GM23338 (cell line): ENCODE measurements at regions not wholly inside any gene's neighbourhood (a gene's known extent, or its start where the extent isn't known, plus 50 kb on each side); places are given as distances from the start of the nearest gene placed in this dataset.
"Not testable (repeated sequence)": the region's sequence is repeated elsewhere in the genome, so short reads cannot be mapped to it uniquely, and the experiment has no call there.

Experiments used
- ATAC-seq: fragments of 200-7000 bp; cut with Tn5 transposase; 3 replicates; pipeline ENCODE4 v1.9.1; 2020
- DNase-seq: peaks from one replicate; pipeline ENCODE4 v3.0.0-alpha.2; 2015; ENCODE audit warnings: low spot score
- H2AFZ ChIP-seq: fragments of 200-600 bp; sonication (generic); 2 replicates; pipeline ENCODE4 v1.8.0; 2016; ENCODE audit warnings: antibody characterized with exemption, mild to moderate bottlenecking, moderate library complexity
- H3F3A ChIP-seq: fragments of 200-600 bp; sonication (generic); replicated peaks from 2 replicates; pipeline ENCODE4 v1.8.0; 2017; ENCODE audit warnings: antibody characterized with exemption, mixed run types, low read depth
- H3K27ac ChIP-seq: fragments of 200-600 bp; sonication (generic); 2 replicates; pipeline ENCODE4 v1.6.1; 2016; ENCODE audit warnings: low read depth
- H3K27me3 ChIP-seq: fragments of 200-600 bp; sonication (generic); 2 replicates; pipeline ENCODE4 v1.8.0; 2016; ENCODE audit warnings: mild to moderate bottlenecking, mixed run types, moderate library complexity; ENCODE audit not compliant: insufficient read depth
- H3K36me3 ChIP-seq: fragments of 200-600 bp; sonication (generic); 2 replicates; pipeline ENCODE4 v1.8.0; 2016; ENCODE audit warnings: mild to moderate bottlenecking; ENCODE audit not compliant: insufficient read depth
- H3K4me1 ChIP-seq: fragments of 200-600 bp; sonication (generic); 2 replicates; pipeline ENCODE4 v1.8.0; 2016; ENCODE audit warnings: mild to moderate bottlenecking, moderate library complexity; ENCODE audit not compliant: insufficient read depth
- H3K4me2 ChIP-seq: fragments of 200-600 bp; sonication (generic); 2 replicates; pipeline ENCODE4 v1.7.1; 2017; ENCODE audit warnings: mixed run types
- H3K4me3 ChIP-seq: fragments of 200-600 bp; sonication (generic); 2 replicates; pipeline ENCODE4 v1.6.1; 2016; ENCODE audit warnings: mixed run types
- H3K79me2 ChIP-seq: fragments of 200-600 bp; sonication (generic); replicated peaks from 2 replicates; pipeline ENCODE4 v1.8.0; 2017; ENCODE audit warnings: mild to moderate bottlenecking; ENCODE audit not compliant: insufficient read depth
- H3K9me2 ChIP-seq: fragments of 200-600 bp; sonication (generic); 2 replicates; pipeline ENCODE4 v1.8.0; 2017; ENCODE audit not compliant: insufficient read depth
- H4K20me1 ChIP-seq: fragments of 200-600 bp; sonication (generic); replicated peaks from 2 replicates; pipeline ENCODE4 v1.8.0; 2017; ENCODE audit warnings: mild to moderate bottlenecking; ENCODE audit not compliant: insufficient read depth
- H3K27ac Mint-ChIP-seq: 2 replicates; pipeline ENCODE4 v1.8.0; 2020; ENCODE audit warnings: inconsistent platforms, mild to moderate bottlenecking, moderate library complexity, mixed read lengths
- H3K27me3 Mint-ChIP-seq: 3 replicates; pipeline ENCODE4 v1.8.0; 2022; ENCODE audit warnings: low read depth, mild to moderate bottlenecking, moderate library complexity, mixed read lengths, inconsistent platforms; ENCODE audit not compliant: insufficient read depth, poor library complexity
- H3K36me3 Mint-ChIP-seq: 3 replicates; pipeline ENCODE4 v1.8.0; 2021; ENCODE audit warnings: low read depth, mild to moderate bottlenecking, inconsistent platforms, moderate library complexity, mixed read lengths
- H3K4me1 Mint-ChIP-seq: 3 replicates; pipeline ENCODE4 v1.8.0; 2020; ENCODE audit warnings: mild to moderate bottlenecking, inconsistent platforms, mixed read lengths
- H3K4me3 Mint-ChIP-seq: 3 replicates; pipeline ENCODE4 v1.8.0; 2021; ENCODE audit warnings: moderate library complexity, mild to moderate bottlenecking, inconsistent platforms, mixed read lengths
- H3K9me3 Mint-ChIP-seq: 3 replicates; pipeline ENCODE4 v1.8.0; 2020; ENCODE audit warnings: moderate library complexity, mild to moderate bottlenecking, inconsistent platforms, mixed read lengths
- CREB1 ChIP-seq: fragments of 250-450 bp; sonication (Bioruptor Pico); IDR thresholded peaks from 2 replicates; pipeline ENCODE4 v1.5.0; 2020; ENCODE audit warnings: low read depth, mild to moderate bottlenecking, moderate library complexity
- CTCF ChIP-seq, 2 experiments: fragments of 200-600 bp in 1 of 2; sonication (generic) in 1 of 2; conservative IDR thresholded peaks; 2 replicates each; pipeline versions ENCODE4 v1.5.1 to v1.6.1; 2016 to 2017; ENCODE audit warnings: antibody characterized with exemption in 2 of 2, low read depth in 2 of 2, mild to moderate bottlenecking in 2 of 2, moderate library complexity in 1 of 2
- ETS1 ChIP-seq: IDR thresholded peaks from 2 replicates; pipeline ENCODE4 v1.6.1; 2016; ENCODE audit warnings: antibody characterized with exemption
- EZH2phosphoT487 ChIP-seq: fragments of 200-600 bp; sonication (generic); IDR thresholded peaks from one replicate; pipeline ENCODE4 v1.8.1; 2018; ENCODE audit warnings: antibody characterized with exemption; ENCODE audit not compliant: unreplicated experiment
- NANOG ChIP-seq: IDR thresholded peaks from 2 replicates; pipeline ENCODE4 v1.6.1; 2016; ENCODE audit warnings: antibody characterized with exemption, borderline replicate concordance
- STAT1 ChIP-seq: IDR thresholded peaks from one replicate; pipeline ENCODE4 v1.6.1; 2016; ENCODE audit warnings: antibody characterized with exemption; ENCODE audit not compliant: unreplicated experiment
- ZNF114 ChIP-seq: fragments of 250-450 bp; sonication (Bioruptor Pico); IDR thresholded peaks from 2 replicates; pipeline ENCODE4 v1.5.0; 2020; ENCODE audit warnings: mild to moderate bottlenecking, moderate library complexity
- ZNF331 ChIP-seq: fragments of 250-450 bp; sonication (Bioruptor Pico); IDR thresholded peaks from 2 replicates; pipeline ENCODE4 v1.5.0; 2020; ENCODE audit warnings: low read depth, mild to moderate bottlenecking, moderate library complexity
- ZNF462 ChIP-seq: fragments of 250-450 bp; sonication (Bioruptor Pico); IDR thresholded peaks from 2 replicates; pipeline ENCODE4 v1.5.0; 2020; ENCODE audit warnings: mild to moderate bottlenecking, moderate library complexity

- not testable (repeated sequence) for H3K4me3 ChIP-seq, H3K4me1 Mint-ChIP-seq, H3F3A ChIP-seq, H3K36me3 ChIP-seq, DNase-seq, H3K4me2 ChIP-seq, H3K27ac ChIP-seq, H3K27ac Mint-ChIP-seq, H2AFZ ChIP-seq, H4K20me1 ChIP-seq, H3K4me1 ChIP-seq, H3K27me3 Mint-ChIP-seq, H3K4me3 Mint-ChIP-seq, H3K27me3 ChIP-seq, ATAC-seq, H3K9me2 ChIP-seq, H3K79me2 ChIP-seq
- H3K9me3 Mint-ChIP-seq, result peaks cover 27% of the 10 kb centered on the region
- peaks cover 20% of the 10 kb centered on the region; the same call in 2 of the 3 replicates for H3K36me3 Mint-ChIP-seq
Measured at GRCh38 chr12:22126101-22126500, 80.1 kb downstream of the CMAS start.

- H4K20me1 ChIP-seq, result no peaks in the 10 kb centered on the region
- no peaks in the 10 kb centered on the region for H3F3A ChIP-seq
- no peak overlapping the region for H3K4me3 ChIP-seq
- H3K36me3 ChIP-seq, result no peaks in the 10 kb centered on the region
- Mint-ChIP-seq H3K9me3 (peaks cover 27% of the 10 kb centered on the region), H3K4me1 (no peaks in the 10 kb centered on the region), H3K4me3 (no peak overlapping the region), H3K27ac (no peak overlapping the region), H3K36me3 (peaks cover 20% of the 10 kb centered on the region; the same call in 2 of the 3 replicates), H3K27me3 (no peaks in the 10 kb centered on the region)
- no peak for DNase-seq
- ATAC-seq, result no peak
- no peak overlapping the region for H3K4me2 ChIP-seq
- H3K27me3 ChIP-seq, result no peaks in the 10 kb centered on the region
- H3K4me1 ChIP-seq, result no peaks in the 10 kb centered on the region
- no peaks in the 10 kb centered on the region for H3K9me2 ChIP-seq
- H2AFZ ChIP-seq, result no peak overlapping the region
- TF ChIP-seq STAT1, result no peak
- no peak for TF ChIP-seq CREB1 (CRISPR knock-in tag)
- no peak for TF ChIP-seq ZNF462 (CRISPR knock-in tag)
- TF ChIP-seq ETS1, result no peak
- no peak for TF ChIP-seq NANOG
- TF ChIP-seq CTCF (conservative IDR thresholded peaks at IDR 0.05; ENCODE audit: low read depth in 2 of 2), result no peak
- TF ChIP-seq ZNF114, result no peak
- no peak for TF ChIP-seq ZNF331 (CRISPR knock-in tag)
- TF ChIP-seq EZH2phosphoT487, result no peak
- H3K27ac ChIP-seq, result no peak overlapping the region
- H3K79me2 ChIP-seq, result no peaks in the 10 kb centered on the region
Measured at GRCh38 chr12:22126758-22127157, 80.7 kb downstream of the CMAS start.
